Thyroid gland (tissue), 4 donors: ENCODE measurements at regions not wholly inside any gene's neighbourhood (a gene's known extent, or its start where the extent isn't known, plus 50 kb on each side); places are given as distances from the start of the nearest gene placed in this dataset.

Source experiments
- POLR2A ChIP-seq, 2 donors: fragments of 450-650 bp; IDR thresholded peaks; one replicate each; pipeline ENCODE4 v1.6.1; 2017; ENCODE audit warnings: antibody characterized with exemption in 2 of 2, mild to moderate bottlenecking in 2 of 2, moderate library complexity in 1 of 2
- TF ChIP-seq, protein P1 (sequence below), 6 experiments: fragments of 200-600 bp in 3 of 6; fragments of 450-650 bp in 3 of 6; sonication (generic) in 3 of 6; IDR thresholded peaks; one replicate each; pipeline ENCODE4 v1.5.1; 2016 to 2019; ENCODE audit warnings: antibody characterized with exemption in 6 of 6, mild to moderate bottlenecking in 2 of 6, inconsistent platforms in 1 of 6, moderate library complexity in 1 of 6

DNA sequence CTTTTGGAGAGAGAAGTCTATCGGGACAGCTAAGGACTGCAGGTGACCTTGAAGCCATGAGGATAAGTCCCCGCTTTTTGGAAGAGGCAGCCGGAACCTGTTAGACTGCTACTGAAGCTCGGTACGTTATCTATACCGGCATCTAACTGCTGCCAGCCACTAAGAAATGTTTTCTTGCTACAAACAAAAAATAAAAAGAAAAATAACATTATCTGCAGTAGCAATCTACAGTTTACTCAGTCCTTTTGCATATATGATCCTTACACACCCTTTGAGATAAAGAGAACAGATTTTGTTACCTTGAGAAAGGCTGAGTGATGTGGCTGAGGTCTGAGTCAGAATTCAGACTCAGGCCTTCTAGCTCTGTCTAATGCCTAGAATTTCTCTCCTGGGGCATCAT, 314.6 kb downstream of the CDH26 start:
- TF ChIP-seq, protein P1, sequence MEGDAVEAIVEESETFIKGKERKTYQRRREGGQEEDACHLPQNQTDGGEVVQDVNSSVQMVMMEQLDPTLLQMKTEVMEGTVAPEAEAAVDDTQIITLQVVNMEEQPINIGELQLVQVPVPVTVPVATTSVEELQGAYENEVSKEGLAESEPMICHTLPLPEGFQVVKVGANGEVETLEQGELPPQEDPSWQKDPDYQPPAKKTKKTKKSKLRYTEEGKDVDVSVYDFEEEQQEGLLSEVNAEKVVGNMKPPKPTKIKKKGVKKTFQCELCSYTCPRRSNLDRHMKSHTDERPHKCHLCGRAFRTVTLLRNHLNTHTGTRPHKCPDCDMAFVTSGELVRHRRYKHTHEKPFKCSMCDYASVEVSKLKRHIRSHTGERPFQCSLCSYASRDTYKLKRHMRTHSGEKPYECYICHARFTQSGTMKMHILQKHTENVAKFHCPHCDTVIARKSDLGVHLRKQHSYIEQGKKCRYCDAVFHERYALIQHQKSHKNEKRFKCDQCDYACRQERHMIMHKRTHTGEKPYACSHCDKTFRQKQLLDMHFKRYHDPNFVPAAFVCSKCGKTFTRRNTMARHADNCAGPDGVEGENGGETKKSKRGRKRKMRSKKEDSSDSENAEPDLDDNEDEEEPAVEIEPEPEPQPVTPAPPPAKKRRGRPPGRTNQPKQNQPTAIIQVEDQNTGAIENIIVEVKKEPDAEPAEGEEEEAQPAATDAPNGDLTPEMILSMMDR (IDR thresholded peaks at IDR 0.05): no peak
- TF ChIP-seq POLR2A (IDR thresholded peaks at IDR 0.05): no peak
